ENCODE measurements at regions not wholly inside any gene's neighbourhood (a gene's known extent, or its start where the extent isn't known, plus 50 kb on each side); places are given as distances from the start of the nearest gene placed in this dataset.

DNA sequence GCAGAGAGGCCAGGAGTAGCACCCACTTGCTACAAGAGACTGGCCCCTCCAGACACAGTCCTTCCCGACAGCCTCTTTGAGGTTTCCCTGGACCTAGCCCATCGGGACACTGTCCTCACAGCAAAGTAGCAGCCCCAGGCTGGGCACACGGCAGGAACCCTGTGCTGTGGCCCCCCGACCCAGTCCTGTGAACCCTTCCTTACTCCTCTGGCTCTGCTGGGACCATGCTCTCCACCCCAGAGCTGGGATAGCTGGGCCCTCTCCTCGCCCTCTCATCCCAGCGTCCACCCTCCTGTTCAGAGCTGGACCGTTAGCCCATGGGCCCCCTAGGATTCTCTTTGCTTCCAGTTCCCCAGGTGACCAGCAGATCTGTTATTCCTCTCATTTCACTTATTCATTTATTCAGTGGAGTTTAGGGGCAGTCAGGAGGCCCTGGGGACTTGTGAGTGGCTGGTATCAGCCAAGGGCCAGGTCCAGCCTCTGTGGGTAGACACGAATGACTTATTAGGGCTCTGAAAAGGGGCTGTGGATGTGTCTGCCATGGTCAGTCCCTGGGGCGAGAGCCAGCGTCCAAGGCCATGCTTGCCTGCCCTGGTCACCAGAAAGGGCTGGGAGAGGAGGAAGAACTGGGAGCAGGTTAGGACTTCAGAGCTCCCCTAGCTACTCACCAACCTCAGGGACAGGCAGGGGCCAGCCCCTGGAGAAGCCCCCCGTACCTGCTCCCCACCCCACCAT lies 117.6 kb upstream of the RUNX3 start:
- H3K9me3 ChIP-seq (ENCODE audit: low read length), result no peaks in the 10 kb centered on the region
- H3K79me2 ChIP-seq (ENCODE audit: insufficient read depth, low read length), result no peaks in the 10 kb centered on the region
- ATAC-seq (0 out of 3 replicates have a peak, but pooled peaks have one; percentile 28), DNase-seq (ENCODE audit: low spot score) (no peak), FAIRE-seq (no peak)
- TF ChIP-seq ZNF75D (CRISPR knock-in tag; IDR thresholded peaks at IDR 0.05; ENCODE audit: borderline replicate concordance), result no peak
- TF ChIP-seq, protein P1, sequence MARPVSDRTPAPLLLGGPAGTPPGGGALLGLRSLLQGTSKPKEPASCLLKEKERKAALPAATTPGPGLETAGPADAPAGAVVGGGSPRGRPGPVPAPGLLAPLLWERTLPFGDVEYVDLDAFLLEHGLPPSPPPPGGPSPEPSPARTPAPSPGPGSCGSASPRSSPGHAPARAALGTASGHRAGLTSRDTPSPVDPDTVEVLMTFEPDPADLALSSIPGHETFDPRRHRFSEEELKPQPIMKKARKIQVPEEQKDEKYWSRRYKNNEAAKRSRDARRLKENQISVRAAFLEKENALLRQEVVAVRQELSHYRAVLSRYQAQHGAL (CRISPR knock-in tag; IDR thresholded peaks at IDR 0.05; ENCODE audit: not compliant biosample characterization), result no peak
- TF ChIP-seq SAFB2 (CRISPR knock-in tag; IDR thresholded peaks at IDR 0.05; ENCODE audit: borderline replicate concordance, low read depth), result no peak
- no peak overlapping the region for H2AFZ ChIP-seq (ENCODE audit: low read length)
- H3K4me2 ChIP-seq (ENCODE audit: low read depth, low read length), result no peak overlapping the region
- intact Hi-C loops (cut with micrococcal nuclease; ENCODE audit: unreplicated experiment), result no loop called here
- WGBS (ENCODE audit: low lambda C conversion rate), result 8% methylated on average over 10 of the region's 11 CpGs
- ChIA-PET CTCF (ENCODE audit: low intra/inter-chr PET ratio, low total read pairs) (no interaction called here), POLR2A (no interaction called here)
- H3K9ac ChIP-seq (ENCODE audit: insufficient read depth, low read depth, low read length), result no peak overlapping the region
- BruUV-seq (replicated peaks), result no TSS peak
- H3K36me3 ChIP-seq (replicated peaks in 1 of 2; ENCODE audit: control insufficient read depth in 1 of 2, insufficient read depth in 2 of 2, low read length in 2 of 2), result no peaks in the 10 kb centered on the region
- in situ Hi-C loops (cut with HindIII; ENCODE audit: extremely low pct_ligation_motif_present, low pct_unique_long_range_greater_than_20kb), result no loop called here
- no peaks in the 10 kb centered on the region for H4K20me1 ChIP-seq (ENCODE audit: insufficient read depth, low read length)
- peaks cover 5 to 30% of the 10 kb centered on the region in 2 experiments; a peak in 3 of 5 replicates for H3K27me3 ChIP-seq (ENCODE audit: control insufficient read depth in 1 of 2, insufficient read depth in 2 of 2, low read length in 2 of 2)
- no peaks in the 10 kb centered on the region for H3K4me1 ChIP-seq (ENCODE audit: insufficient read depth, low read length)
- no peak overlapping the region for H3K4me3 ChIP-seq (replicated peaks in 1 of 3; ENCODE audit: insufficient read depth in 1 of 3, low read depth in 2 of 3, low read length in 3 of 3)
- H3K27ac ChIP-seq (ENCODE audit: extremely low read length, insufficient read depth, low read length), result no peak overlapping the region

DNA sequence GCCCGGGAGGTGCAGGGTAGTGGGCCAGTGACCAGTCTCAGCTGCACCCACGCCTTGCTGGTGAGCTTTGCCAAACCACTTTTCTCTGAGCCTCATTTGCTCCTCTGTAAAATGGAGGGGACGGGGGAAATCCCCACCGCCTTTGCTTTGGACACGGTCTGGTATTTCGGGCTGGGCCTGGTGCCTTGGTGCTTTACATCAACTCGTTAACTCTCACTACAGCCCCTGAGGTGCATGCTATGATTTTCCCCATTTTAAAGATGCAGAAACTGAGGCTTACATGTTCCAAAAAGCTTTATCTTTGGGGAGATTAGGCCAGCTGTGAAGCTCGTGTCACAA lies 116.1 kb upstream of the RUNX3 start:
- BruUV-seq (replicated peaks), result no TSS peak
- H3K27me3 ChIP-seq (ENCODE audit: control insufficient read depth in 1 of 2, insufficient read depth in 2 of 2, low read length in 2 of 2), result peaks cover 3 to 25% of the 10 kb centered on the region in 2 experiments; a peak in 3 of 5 replicates
- DNase-seq (ENCODE audit: low spot score), result no peak
- TF ChIP-seq ZNF772 (CRISPR knock-in tag; IDR thresholded peaks at IDR 0.05) (no peak), ZNF746 (CRISPR knock-in tag; IDR thresholded peaks at IDR 0.05) (no peak), MIER2 (CRISPR knock-in tag; IDR thresholded peaks at IDR 0.05) (no peak), BHLHE40 (IDR thresholded peaks at IDR 0.05; ENCODE audit: low read length) (no peak)
- TF ChIP-seq, protein P2, sequence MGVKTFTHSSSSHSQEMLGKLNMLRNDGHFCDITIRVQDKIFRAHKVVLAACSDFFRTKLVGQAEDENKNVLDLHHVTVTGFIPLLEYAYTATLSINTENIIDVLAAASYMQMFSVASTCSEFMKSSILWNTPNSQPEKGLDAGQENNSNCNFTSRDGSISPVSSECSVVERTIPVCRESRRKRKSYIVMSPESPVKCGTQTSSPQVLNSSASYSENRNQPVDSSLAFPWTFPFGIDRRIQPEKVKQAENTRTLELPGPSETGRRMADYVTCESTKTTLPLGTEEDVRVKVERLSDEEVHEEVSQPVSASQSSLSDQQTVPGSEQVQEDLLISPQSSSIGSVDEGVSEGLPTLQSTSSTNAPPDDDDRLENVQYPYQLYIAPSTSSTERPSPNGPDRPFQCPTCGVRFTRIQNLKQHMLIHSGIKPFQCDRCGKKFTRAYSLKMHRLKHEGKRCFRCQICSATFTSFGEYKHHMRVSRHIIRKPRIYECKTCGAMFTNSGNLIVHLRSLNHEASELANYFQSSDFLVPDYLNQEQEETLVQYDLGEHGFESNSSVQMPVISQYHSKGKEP (CRISPR knock-in tag; IDR thresholded peaks at IDR 0.05), result no peak
- no peak overlapping the region for H3K27ac ChIP-seq (ENCODE audit: extremely low read length, insufficient read depth, low read length)
- H3K79me2 ChIP-seq (ENCODE audit: insufficient read depth, low read length), result no peaks in the 10 kb centered on the region
- intact Hi-C loops (cut with micrococcal nuclease; ENCODE audit: unreplicated experiment) (no loop called here), in situ Hi-C loops (cut with HindIII; ENCODE audit: extremely low pct_ligation_motif_present, low pct_unique_long_range_greater_than_20kb) (no loop called here)
- H3K9ac ChIP-seq (ENCODE audit: insufficient read depth, low read depth, low read length), result no peak overlapping the region
- H3K4me2 ChIP-seq (ENCODE audit: low read depth, low read length), result no peak overlapping the region
- FAIRE-seq, result no peak
- H3K9me3 ChIP-seq (ENCODE audit: low read length), result no peaks in the 10 kb centered on the region
- H3K4me3 ChIP-seq (replicated peaks in 1 of 3; ENCODE audit: insufficient read depth in 1 of 3, low read depth in 2 of 3, low read length in 3 of 3), result no peak overlapping the region
- ChIA-PET CTCF (ENCODE audit: low intra/inter-chr PET ratio, low total read pairs) (no interaction called here), POLR2A (no interaction called here)
- no peaks in the 10 kb centered on the region for H3K4me1 ChIP-seq (ENCODE audit: insufficient read depth, low read length)
- no peak overlapping the region for H2AFZ ChIP-seq (ENCODE audit: low read length)
- no peaks in the 10 kb centered on the region for H3K36me3 ChIP-seq (replicated peaks in 1 of 2; ENCODE audit: control insufficient read depth in 1 of 2, insufficient read depth in 2 of 2, low read length in 2 of 2)
- ATAC-seq, result no peak
- H4K20me1 ChIP-seq (ENCODE audit: insufficient read depth, low read length), result no peaks in the 10 kb centered on the region
- 41% methylated on average over 6 of the region's 8 CpGs for WGBS (ENCODE audit: low lambda C conversion rate)

Data from HepG2 (cell line).